Upper lobe of right lung (tissue), 1 donor: ENCODE measurements at regions not wholly inside any gene's neighbourhood (a gene's known extent, or its start where the extent isn't known, plus 50 kb on each side); places are given as distances from the start of the nearest gene placed in this dataset.

Experiments
- ATAC-seq: fragments of 200-7000 bp; cut with Tn5 transposase; one replicate; pipeline ENCODE4 v1.9.1; 2020; ENCODE audit warnings: mild to moderate bottlenecking, moderate library complexity
- DNase-seq: peaks from one replicate; pipeline ENCODE4 v3.0.0-alpha.2; 2020
- H3K27ac ChIP-seq: fragments of 200-600 bp; one replicate; pipeline ENCODE4 v1.8.0; 2022
- H3K27me3 ChIP-seq: fragments of 200-600 bp; one replicate; pipeline ENCODE4 v1.8.0; 2022; ENCODE audit warnings: mild to moderate bottlenecking
- H3K36me3 ChIP-seq: fragments of 200-600 bp; one replicate; pipeline ENCODE4 v1.8.0; 2022
- H3K4me1 ChIP-seq: fragments of 200-600 bp; one replicate; pipeline ENCODE4 v1.8.0; 2022
- H3K4me3 ChIP-seq: fragments of 200-600 bp; one replicate; pipeline ENCODE4 v1.8.0; 2022; ENCODE audit warnings: mild to moderate bottlenecking
- H3K9me3 ChIP-seq: fragments of 200-600 bp; one replicate; pipeline ENCODE4 v1.8.0; 2022
- CTCF ChIP-seq: fragments of 200-600 bp; IDR thresholded peaks from one replicate; pipeline ENCODE4 v1.8.0; 2022; ENCODE audit warnings: antibody characterized with exemption
- intact Hi-C: fragments of 100-400 bp; cut with DNase I; formaldehyde crosslinking; loops from one replicate; pipeline ENCODE4 v1.11.0; 2022
- donor health status: DM: no; HTN: yes; CAD: no; lungs with severe emphysema.

DNA sequence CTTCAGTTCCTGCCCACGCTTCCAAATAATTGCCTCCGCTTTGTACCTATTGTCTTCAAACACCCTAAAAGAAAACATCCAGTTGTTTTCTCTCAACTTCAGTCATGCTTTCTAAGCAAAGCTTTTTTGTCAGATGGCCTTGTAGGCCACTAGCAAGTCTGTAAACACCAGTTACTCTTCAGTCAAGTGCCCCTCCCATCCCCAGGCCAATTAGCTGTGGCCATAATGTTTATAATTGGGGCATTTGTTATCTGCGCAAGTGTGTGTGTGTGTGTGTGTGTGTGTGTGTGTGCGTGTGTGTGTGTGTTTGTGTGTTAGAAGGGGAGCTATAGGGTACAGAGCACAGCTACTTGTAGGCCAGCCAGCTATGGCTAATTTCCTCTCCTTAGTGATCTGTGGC lies 272.4 kb upstream of the MARCKS start:
- H3K9me3 ChIP-seq: no peaks in the 10 kb centered on the region
- intact Hi-C loops: no loop called here

GRCh38 chr6:113585246-113585645 lies 271.9 kb upstream of the MARCKS start:
- DNase-seq: no peak
- H3K27ac ChIP-seq: no peak overlapping the region
- no peaks in the 10 kb centered on the region for H3K9me3 ChIP-seq
- H3K36me3 ChIP-seq: no peaks in the 10 kb centered on the region
- TF ChIP-seq CTCF: no peak
- H3K4me1 ChIP-seq: no peaks in the 10 kb centered on the region
- H3K27me3 ChIP-seq: no peaks in the 10 kb centered on the region
- ATAC-seq: no peak
- intact Hi-C loops: no loop called here
- H3K4me3 ChIP-seq: no peak overlapping the region

More for the DNA sequence above, 272.4 kb upstream of the MARCKS start:
- DNase-seq (no peak), ATAC-seq (no peak)
- no peak overlapping the region for H3K4me3 ChIP-seq
- H3K27me3 ChIP-seq: no peaks in the 10 kb centered on the region
- H3K36me3 ChIP-seq: no peaks in the 10 kb centered on the region
- no peaks in the 10 kb centered on the region for H3K4me1 ChIP-seq
- no peak overlapping the region for H3K27ac ChIP-seq
- no peak for TF ChIP-seq CTCF

- ATAC-seq: no peak
- H3K36me3 ChIP-seq: no peaks in the 10 kb centered on the region
- no peaks in the 10 kb centered on the region for H3K27me3 ChIP-seq
- no peaks in the 10 kb centered on the region for H3K9me3 ChIP-seq
- intact Hi-C loops: no loop called here
- no peaks in the 10 kb centered on the region for H3K4me1 ChIP-seq
- no peak for TF ChIP-seq CTCF
- H3K27ac ChIP-seq: no peak overlapping the region
- no peak for DNase-seq
- no peak overlapping the region for H3K4me3 ChIP-seq
Measured at GRCh38 chr6:113586413-113587077, 270.6 kb upstream of the MARCKS start.

GRCh38 chr6:113587078-113587699 lies 270.0 kb upstream of the MARCKS start:
- no peak for ATAC-seq
- intact Hi-C loops: no loop called here
- no peaks in the 10 kb centered on the region for H3K36me3 ChIP-seq
- H3K27ac ChIP-seq: no peak overlapping the region
- DNase-seq: no peak
- no peaks in the 10 kb centered on the region for H3K9me3 ChIP-seq
- TF ChIP-seq CTCF: no peak
- H3K4me1 ChIP-seq: no peaks in the 10 kb centered on the region
- no peaks in the 10 kb centered on the region for H3K27me3 ChIP-seq
- H3K4me3 ChIP-seq: no peak overlapping the region

DNA sequence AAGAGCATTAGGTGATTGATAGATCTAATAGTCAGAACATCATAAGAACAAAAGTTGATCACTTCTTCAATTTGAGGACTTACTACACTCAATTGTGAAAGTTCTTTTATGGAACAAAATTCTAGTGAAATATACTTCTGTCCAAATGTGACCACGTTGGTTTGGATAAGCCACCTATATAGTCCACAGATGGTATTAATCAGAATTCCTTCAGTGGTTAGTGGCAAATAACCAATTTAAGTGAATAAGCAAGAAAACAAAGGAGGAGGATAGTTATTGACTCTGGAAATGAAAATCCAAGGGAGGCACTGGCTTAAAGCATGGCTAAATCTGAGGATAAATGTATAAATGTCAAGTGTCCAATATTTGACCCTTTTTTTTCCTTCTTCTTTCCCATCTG lies 268.5 kb upstream of the MARCKS start:
- intact Hi-C loops: no loop called here

More for the DNA sequence above, 268.5 kb upstream of the MARCKS start:
- no peaks in the 10 kb centered on the region for H3K36me3 ChIP-seq
- no peaks in the 10 kb centered on the region for H3K9me3 ChIP-seq
- H3K27ac ChIP-seq: no peak overlapping the region
- DNase-seq (no peak), ATAC-seq (no peak)
- no peak overlapping the region for H3K4me3 ChIP-seq
- no peaks in the 10 kb centered on the region for H3K27me3 ChIP-seq
- TF ChIP-seq CTCF: no peak
- no peaks in the 10 kb centered on the region for H3K4me1 ChIP-seq
